Activated B cell treated with CpG ODN at 0.5 μM for 24 hours (primary cell): ENCODE measurements at regions not wholly inside any gene's neighbourhood (a gene's known extent, or its start where the extent isn't known, plus 50 kb on each side); places are given as distances from the start of the nearest gene placed in this dataset.
"Not testable (repeated sequence)": the region's sequence is repeated elsewhere in the genome, so short reads cannot be mapped to it uniquely, and the experiment has no call there.

Experiments used
- ATAC-seq: fragments of 200-7000 bp; cut with Tn5 transposase; one replicate; pipeline ENCODE4 v1.10.0; 2021; ENCODE audit warnings: low read depth, mild to moderate bottlenecking, moderate library complexity
- CTCF ChIA-PET: fragments of 350-600 bp; sonication (Branson Sonifier 250); formaldehyde crosslinking; loops from one replicate; lab custom pipeline; 2021; ENCODE audit warnings: antibody characterized with exemption; lab: Charles Lee
- POLR2A ChIA-PET: fragments of 350-600 bp; sonication (Branson Sonifier 250); formaldehyde crosslinking; loops from one replicate; lab custom pipeline; 2021; ENCODE audit warnings: antibody characterized with exemption; lab: Charles Lee
- DNase-seq: peaks from one replicate; pipeline ENCODE4 v3.0.0; 2022
- H3K27ac Mint-ChIP-seq: one replicate; pipeline ENCODE4 v1.8.0; 2020; ENCODE audit warnings: mixed read lengths
- H3K27me3 Mint-ChIP-seq: one replicate; pipeline ENCODE4 v1.8.0; 2021; ENCODE audit warnings: mixed read lengths
- H3K36me3 Mint-ChIP-seq: one replicate; pipeline ENCODE4 v1.8.0; 2021; ENCODE audit warnings: low read depth, mixed read lengths
- H3K4me1 Mint-ChIP-seq: one replicate; pipeline ENCODE4 v1.8.0; 2021; ENCODE audit warnings: mixed read lengths
- H3K4me3 Mint-ChIP-seq: one replicate; pipeline ENCODE4 v1.8.0; 2020; ENCODE audit warnings: mild to moderate bottlenecking, mixed read lengths
- H3K9me3 Mint-ChIP-seq: one replicate; pipeline ENCODE4 v1.8.0; 2020; ENCODE audit warnings: mixed read lengths
- intact Hi-C: fragments of 100-400 bp; cut with micrococcal nuclease; formaldehyde crosslinking; loops from one replicate; pipeline ENCODE4 v1.15.1; 2024
- TF ChIP-seq, protein P1 (sequence below): fragments of 200-600 bp; IDR thresholded peaks from one replicate; pipeline ENCODE4 v1.8.0; 2022; ENCODE audit warnings: antibody characterized with exemption, mild to moderate bottlenecking

DNA sequence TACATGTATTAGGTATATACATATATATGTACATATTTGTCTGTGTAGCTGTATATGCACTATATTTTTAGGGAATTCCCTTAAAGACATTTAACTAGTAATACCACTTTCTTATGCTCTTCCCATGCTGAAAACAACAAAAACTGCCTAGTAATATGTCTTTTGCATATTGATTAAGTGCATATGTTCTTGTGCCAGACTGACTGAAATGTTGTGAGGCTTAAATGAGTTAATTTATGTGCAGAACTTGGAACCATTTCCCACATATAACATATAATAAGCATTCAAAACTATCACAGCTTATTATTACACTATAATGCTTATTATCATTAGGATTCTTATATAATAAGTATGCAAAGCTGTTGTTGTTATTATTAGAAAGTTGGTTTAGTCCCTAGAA lies 318.0 kb upstream of the KCNMB2 start:
- H3K9me3 Mint-ChIP-seq = peaks cover 2% of the 10 kb centered on the region
- peaks cover 7% of the 10 kb centered on the region for H3K27me3 Mint-ChIP-seq
- no peak overlapping the region for H3K27ac Mint-ChIP-seq
- ChIA-PET CTCF (no interaction called here), POLR2A (no interaction called here)
- H3K4me3 Mint-ChIP-seq = no peak overlapping the region
- H3K36me3 Mint-ChIP-seq = no peaks in the 10 kb centered on the region
- TF ChIP-seq, protein P1, sequence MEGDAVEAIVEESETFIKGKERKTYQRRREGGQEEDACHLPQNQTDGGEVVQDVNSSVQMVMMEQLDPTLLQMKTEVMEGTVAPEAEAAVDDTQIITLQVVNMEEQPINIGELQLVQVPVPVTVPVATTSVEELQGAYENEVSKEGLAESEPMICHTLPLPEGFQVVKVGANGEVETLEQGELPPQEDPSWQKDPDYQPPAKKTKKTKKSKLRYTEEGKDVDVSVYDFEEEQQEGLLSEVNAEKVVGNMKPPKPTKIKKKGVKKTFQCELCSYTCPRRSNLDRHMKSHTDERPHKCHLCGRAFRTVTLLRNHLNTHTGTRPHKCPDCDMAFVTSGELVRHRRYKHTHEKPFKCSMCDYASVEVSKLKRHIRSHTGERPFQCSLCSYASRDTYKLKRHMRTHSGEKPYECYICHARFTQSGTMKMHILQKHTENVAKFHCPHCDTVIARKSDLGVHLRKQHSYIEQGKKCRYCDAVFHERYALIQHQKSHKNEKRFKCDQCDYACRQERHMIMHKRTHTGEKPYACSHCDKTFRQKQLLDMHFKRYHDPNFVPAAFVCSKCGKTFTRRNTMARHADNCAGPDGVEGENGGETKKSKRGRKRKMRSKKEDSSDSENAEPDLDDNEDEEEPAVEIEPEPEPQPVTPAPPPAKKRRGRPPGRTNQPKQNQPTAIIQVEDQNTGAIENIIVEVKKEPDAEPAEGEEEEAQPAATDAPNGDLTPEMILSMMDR = no peak
- no peak for DNase-seq
- intact Hi-C loops = no loop called here
- no peaks in the 10 kb centered on the region for H3K4me1 Mint-ChIP-seq
- no peak for ATAC-seq

DNA sequence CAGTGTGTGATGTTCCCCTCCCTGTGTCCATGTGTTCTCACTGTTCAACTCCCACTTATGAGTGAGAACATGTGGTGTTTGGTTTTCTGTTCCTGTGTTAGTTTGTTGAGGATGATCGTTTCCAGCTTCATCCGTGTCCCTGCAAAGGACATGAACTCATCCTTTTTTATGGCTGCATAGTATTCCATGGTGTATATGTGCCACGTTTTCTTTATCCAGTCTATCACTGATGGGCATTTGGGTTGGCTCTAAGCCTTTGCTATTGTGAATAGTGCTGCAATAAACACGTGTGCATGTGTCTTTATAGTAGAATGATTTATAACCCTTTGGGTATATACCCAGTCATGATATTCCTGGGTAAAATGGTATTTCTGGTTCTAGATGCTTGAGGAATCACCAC lies 316.6 kb upstream of the KCNMB2 start:
- H3K9me3 Mint-ChIP-seq, ATAC-seq, H3K4me3 Mint-ChIP-seq, CTCF ChIA-PET, DNase-seq, H3K27me3 Mint-ChIP-seq, H3K4me1 Mint-ChIP-seq, H3K27ac Mint-ChIP-seq, intact Hi-C loops, POLR2A ChIA-PET, H3K36me3 Mint-ChIP-seq: not testable (repeated sequence)

DNA sequence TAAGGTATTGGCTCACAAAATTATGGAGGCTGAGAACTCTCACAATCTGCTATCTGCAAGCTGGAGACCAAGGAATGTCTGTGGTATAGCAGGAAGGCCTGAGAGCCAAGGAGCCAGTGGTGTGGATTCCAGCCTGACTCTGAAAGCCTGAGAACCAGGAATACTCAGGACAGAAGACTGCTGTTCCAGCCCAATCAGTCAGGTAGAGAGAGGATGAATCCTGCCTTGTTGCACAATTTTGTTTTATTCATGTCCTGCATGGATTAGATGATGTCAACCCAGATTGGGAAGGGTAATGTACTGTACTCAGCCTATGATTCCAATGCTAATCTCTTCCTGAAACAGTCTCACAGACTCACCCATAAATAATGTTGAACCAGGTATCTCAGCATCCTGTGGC lies 312.4 kb upstream of the KCNMB2 start:
- H3K27me3 Mint-ChIP-seq = peaks cover 7% of the 10 kb centered on the region
- TF ChIP-seq, protein P1 = no peak
- POLR2A ChIA-PET = no interaction called here
- no peak for ATAC-seq
- intact Hi-C loops = no loop called here
- peaks cover 2% of the 10 kb centered on the region for H3K9me3 Mint-ChIP-seq
- CTCF ChIA-PET = no interaction called here
- DNase-seq = no peak
- no peaks in the 10 kb centered on the region for H3K4me1 Mint-ChIP-seq
- H3K4me3 Mint-ChIP-seq = no peak overlapping the region
- H3K27ac Mint-ChIP-seq = no peak overlapping the region
- no peaks in the 10 kb centered on the region for H3K36me3 Mint-ChIP-seq

DNA sequence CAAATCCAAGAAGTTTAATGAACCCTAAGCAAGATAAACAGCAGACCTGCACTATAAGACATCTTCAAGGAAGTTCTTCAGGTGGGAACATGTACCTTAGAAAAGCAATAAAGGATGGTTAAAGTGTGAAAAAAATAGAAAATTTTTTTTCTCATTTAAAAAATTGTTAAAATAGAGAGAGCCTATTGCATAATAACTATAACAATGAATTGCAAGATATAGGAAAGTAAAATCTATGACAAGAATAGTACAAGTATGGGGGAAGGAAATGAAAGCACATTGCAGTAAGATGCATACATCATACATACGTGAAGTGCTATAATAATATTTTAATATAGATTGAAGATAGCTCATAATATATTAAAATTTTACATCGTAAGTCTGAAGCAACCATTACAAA lies 310.1 kb upstream of the KCNMB2 start:
- Mint-ChIP-seq H3K4me3 (no peak overlapping the region), H3K27me3 (peaks cover 4% of the 10 kb centered on the region), H3K36me3 (no peaks in the 10 kb centered on the region), H3K4me1 (no peaks in the 10 kb centered on the region), H3K9me3 (peaks cover 6% of the 10 kb centered on the region), H3K27ac (no peak overlapping the region)
- intact Hi-C loops = no loop called here
- ChIA-PET POLR2A (no interaction called here), CTCF (no interaction called here)
- TF ChIP-seq, protein P1 = no peak
- DNase-seq = no peak
- no peak for ATAC-seq

DNA sequence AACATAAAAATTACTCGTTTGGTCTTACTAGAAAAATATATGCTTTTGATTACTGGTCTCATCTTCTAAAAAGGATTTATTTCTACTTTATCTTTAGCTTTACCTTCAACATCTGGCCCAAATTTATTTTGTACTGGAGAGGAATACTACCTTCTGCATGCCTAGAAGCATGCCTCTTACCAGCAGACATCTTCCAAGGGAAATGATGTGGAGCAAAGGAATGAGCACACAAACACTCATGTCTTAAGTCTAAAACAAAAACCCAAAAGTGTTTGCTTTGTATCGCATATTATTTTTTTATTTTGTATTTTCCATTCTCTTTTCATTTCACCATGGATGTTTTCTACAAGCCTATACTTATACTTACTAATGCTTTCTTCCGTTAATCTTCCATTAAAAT lies 304.6 kb upstream of the KCNMB2 start:
- Mint-ChIP-seq H3K9me3 (peaks cover 6% of the 10 kb centered on the region), H3K4me1 (no peaks in the 10 kb centered on the region), H3K27me3 (peaks cover 2% of the 10 kb centered on the region), H3K4me3 (no peak overlapping the region), H3K36me3 (no peaks in the 10 kb centered on the region), H3K27ac (no peak overlapping the region)
- ChIA-PET CTCF (no interaction called here), POLR2A (no interaction called here)
- ATAC-seq (no peak), DNase-seq (no peak)
- intact Hi-C loops = no loop called here
- TF ChIP-seq, protein P1 = no peak

DNA sequence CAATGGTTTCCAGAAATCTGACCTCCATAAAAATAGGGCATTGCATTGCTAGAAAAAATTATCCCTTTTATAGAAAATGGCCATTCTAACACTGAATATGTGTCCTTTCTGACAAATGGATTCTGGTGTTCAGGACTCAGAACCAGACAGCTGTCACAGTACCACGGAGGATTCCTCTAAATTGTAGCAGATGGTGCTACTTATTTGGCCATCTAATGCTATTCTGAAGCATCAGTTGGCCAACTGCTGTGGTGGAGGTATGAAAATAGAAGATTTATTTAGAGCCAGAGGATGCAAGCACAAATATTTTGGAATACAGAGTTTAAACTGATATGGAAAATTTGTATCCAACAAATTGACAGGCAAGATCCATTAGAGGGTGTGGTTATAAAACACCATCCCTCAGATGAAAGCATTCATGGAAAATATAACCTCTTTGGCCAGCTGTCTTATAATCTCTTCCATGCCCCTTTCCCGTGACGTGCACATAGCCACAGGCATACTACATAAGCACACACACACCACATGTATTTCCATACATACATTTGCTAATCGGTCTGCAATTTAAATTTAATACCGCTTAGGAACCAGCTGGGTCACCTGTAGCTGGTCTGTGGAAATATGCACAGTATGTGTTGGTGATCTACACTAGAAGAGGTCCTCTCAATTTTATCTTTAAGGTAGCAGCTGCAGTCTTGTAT lies 302.7 kb upstream of the KCNMB2 start:
- POLR2A ChIA-PET = no interaction called here
- Mint-ChIP-seq H3K4me3 (no peak overlapping the region), H3K27ac (no peak overlapping the region), H3K9me3 (peaks cover 6% of the 10 kb centered on the region), H3K27me3 (peaks cover 8% of the 10 kb centered on the region), H3K4me1 (no peaks in the 10 kb centered on the region), H3K36me3 (no peaks in the 10 kb centered on the region)
- TF ChIP-seq, protein P1 = no peak
- DNase-seq = no peak
- intact Hi-C loops = no loop called here
- ATAC-seq = no peak
- CTCF ChIA-PET = no interaction called here
